ENCODE measurements at regions not wholly inside any gene's neighbourhood (a gene's known extent, or its start where the extent isn't known, plus 50 kb on each side); places are given as distances from the start of the nearest gene placed in this dataset.
A peak's percentile ranks its signal among the peaks of the same experiment; 100 is the strongest.

GRCh38 chr5:2220741-2221140, 338.0 kb upstream of the IRX4 start:
- DNase-seq, result no peak

- no peak for DNase-seq
Observed at GRCh38 chr5:2219149-2219776, 336.5 kb upstream of the IRX4 start.

DNA sequence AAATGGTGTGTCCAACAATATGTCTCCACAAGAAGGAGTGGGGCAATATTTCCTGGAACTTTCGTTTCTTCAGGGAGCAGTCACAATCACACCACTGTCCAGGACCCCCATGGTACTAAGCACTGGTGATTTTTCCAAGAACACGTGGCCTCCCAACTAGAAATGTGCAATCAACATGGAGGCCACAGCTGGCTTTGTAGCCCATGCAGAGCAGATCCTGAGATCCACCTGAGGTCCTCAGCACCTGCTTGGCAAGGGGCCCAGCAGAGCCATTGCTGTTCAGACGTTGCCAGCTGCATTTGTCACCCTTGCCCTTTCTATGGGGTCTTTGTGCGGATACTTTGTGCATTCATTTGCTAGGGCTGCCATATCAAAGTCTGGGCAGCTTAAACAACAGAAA, 334.5 kb upstream of the IRX4 start:
- DNase-seq, result no peak

- no peak for DNase-seq
Observed at GRCh38 chr5:2214910-2215590, 332.3 kb upstream of the IRX4 start.

GRCh38 chr5:2213121-2213730, 330.5 kb upstream of the IRX4 start:
- no peak for DNase-seq

- no peak for DNase-seq
Observed at GRCh38 chr5:2212481-2212880, 329.8 kb upstream of the IRX4 start.

DNA sequence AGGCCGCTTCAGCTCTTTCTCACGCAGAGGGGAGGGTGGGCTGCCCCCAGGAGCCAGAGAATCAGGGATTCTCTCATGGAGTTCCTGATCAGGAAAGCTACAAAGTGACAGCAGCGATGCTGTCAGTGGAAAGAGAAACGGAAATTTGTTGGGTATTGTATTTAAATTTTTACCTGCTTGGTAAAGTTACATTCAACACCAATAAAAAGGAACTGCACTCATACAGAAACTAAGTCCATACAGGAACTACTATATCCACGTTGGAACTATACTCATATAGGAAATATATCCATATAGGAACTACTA, 325.5 kb upstream of the IRX4 start:
- no peak for DNase-seq

- DNase-seq, result no peak
Observed at GRCh38 chr5:2207416-2208238, 324.9 kb upstream of the IRX4 start.

DNA sequence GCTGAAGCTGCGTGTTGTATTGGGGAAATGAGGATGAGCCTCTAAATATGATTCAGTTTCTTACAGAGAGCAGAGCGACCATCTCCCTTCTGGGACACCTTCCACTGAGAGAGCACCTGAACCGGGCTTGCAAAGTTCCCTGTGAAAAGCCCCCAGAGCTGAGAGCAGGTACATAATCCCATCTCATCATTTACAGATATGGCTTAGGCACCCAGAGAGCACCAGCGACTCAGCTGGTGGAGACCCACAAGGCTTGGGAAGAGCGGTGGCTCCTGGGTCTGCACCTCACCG, 324.3 kb upstream of the IRX4 start:
- DNase-seq, result no peak

DNA sequence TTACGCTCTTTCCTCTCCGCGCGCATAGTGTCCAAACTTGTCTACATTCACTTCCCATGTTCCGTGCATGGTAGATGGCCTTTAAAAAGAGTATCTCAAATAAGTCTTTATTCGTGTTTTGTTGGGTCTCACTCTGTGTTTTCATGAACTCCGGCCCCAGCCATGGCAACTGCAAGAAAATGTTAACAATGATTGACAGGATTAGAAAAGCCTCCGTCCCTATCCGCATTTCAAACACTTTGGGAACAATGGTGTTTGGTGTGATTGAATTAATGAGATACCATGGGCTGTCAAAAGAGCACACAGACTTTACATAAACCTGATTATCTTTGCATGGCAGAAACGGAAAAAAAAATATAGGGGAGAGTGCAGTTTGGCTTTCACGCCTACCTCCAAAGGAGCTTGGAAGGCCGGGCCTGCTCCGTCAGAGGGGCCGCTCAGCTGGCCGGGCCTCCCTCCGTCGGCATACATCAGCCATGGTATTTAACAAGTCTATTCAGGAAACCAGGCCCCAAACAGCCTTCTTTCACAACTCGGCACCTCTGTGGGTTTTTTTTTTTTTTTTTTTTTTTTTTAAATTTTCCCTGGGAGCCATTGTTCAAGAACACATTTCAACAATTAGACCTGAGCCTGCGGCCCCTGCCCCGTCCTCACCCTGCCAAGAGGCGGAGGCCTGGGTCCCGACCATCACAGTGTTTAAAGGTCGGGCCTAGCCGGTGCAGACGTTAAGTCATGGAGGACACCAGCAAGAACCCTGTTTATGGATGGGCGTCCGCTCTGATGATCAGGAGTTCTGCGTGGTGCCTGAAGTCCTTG, 323.8 kb upstream of the IRX4 start:
- no peak for DNase-seq

DNA sequence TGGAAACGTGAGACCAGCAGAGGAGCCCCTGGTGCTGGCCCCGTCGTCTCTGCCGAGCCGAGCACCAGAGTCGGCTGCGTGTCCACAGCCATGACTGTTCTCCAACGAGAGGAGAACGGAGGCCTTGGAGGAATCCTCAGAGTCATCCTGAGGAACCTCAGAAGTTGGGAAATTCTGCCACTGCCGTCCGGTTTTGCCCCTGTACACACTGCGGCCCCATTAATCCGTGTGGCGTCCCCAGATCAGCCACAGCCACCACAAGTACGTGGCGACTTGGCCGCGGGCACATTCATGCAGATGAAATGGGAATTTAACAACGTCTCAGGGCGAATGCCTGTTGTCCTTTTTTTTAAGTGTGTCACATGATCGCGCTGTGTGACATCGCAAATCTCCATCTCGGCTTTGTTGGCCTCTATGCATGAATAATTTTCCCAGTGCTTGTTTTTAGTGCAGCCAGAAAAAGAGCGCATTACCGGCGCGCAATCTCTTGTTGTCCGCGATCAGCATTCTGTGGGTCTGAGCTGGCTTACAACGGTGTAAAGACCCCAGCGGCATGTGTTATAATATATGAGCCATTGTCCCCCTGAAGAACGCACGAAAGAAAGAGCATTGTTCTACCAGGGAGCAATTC, 323.0 kb upstream of the IRX4 start:
- no peak for DNase-seq

DNA sequence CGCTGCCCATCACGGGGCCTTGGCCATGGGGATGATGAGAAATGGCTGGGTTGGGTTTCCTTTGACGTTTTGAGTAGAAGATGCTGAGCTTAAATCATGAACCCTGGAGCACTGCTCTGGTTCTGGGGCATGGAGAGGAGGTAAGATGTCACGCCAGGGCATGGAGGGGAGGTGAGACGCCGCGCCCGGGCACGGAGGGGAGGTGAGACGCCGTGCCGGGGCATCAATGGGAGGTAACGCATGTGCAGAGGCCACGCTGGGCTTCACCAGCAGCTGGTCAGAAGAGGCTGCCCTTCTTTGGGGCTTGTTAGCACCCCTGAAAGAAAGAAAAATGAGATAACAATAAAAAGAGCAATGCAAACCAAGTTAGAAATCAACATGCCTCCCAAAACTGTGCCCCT, 322.5 kb upstream of the IRX4 start:
- DNase-seq, result no peak

DNA sequence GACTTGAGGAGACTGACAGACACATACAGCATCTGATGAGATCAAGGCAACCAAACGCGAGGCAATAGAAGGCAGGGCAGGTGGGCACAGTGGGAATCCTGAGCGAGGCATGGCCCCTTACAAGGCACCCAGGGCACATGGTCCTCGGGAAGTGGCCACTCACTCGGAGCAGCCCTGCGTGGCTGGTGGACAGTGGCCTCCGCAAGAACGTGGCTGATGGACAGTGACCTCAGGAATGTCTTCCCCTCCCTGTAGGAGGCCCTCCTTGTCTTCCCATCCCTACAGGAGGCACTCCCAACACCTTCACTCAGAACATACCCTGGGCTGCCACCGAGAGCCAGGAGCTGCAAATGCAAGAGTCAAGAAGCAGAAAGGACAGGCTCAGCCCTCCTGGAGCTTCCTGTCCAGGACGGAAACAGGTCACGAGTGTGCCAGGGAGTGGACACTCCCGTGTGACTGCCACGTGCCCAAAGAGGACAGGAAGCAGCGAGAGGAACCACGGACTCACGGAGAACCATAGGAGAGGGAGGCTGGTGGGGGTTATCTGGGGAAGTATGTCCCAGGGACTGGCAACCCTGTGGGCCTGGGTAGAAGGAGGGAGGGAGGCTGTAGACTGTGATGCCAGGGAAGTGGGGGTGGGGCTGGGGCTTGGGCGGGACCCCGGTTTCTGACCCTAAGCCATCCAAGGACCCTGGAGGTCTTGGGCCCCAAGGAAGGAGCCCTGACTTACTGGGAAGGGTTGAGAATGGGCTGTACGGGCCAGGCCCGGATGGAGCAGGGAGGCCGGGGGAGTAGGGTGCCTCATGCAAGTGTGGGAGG, 321.9 kb upstream of the IRX4 start:
- DNase-seq, result no peak

DNA sequence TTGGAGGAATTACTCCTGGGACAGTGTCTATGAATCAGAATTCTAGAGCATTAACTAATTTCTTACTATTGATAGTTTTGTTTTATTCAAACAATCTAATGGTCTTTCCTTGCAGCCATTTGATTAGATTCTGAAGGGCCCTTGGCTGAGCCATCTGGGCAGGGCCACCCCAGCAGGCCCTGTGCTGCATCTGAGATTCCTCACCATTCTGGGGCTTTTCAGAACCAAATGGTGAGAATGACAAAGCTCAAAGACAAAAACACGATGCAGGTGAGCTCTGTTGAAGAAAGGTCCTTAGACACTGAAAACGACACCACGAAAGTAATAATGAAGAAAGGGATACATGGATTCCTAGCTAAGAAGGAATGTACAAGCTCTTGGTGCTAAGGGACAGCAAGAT, 321.0 kb upstream of the IRX4 start:
- DNase-seq, result no peak

DNA sequence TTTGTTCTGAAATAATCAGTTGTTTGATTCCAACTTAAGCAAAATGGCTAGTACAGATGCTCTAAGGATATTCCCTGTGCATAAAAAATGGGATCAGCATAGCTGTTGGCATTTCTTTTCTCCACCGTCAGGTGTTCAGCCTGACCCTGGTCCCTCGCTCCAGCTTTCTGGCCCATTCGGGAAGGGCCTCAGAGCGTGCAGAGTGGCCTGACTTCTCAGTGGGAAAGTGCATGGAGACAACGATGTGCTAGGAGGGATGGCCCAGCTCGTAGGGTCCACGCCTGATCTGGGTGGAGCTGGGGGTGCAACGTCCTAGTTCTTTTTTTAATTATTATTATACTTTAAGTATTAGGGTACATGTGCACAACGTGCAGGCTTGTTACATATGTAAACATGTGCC, 319.1 kb upstream of the IRX4 start:
- no peak for DNase-seq

DNA sequence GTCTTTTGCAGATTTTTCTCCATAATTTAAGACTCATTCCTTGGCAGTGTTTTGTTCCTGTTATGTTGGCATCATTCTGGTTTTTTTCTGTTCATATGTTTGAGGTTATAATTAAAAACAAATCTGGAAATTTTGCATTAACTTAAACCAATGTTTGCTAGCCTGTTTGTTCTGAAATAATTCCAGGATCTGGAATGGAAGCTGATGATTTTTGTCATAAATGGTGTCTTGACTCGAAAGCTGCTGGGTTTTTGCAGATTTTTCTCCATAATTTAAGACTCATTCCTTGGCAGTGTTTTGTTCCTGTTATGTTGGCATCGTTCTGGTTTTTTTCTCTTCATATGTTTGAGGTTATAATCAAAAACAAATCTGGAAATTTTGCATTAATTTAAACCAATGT, 318.7 kb upstream of the IRX4 start:
- no peak for DNase-seq

- DNase-seq, result no peak
Observed at GRCh38 chr5:2201011-2201410, 318.3 kb upstream of the IRX4 start.

DNA sequence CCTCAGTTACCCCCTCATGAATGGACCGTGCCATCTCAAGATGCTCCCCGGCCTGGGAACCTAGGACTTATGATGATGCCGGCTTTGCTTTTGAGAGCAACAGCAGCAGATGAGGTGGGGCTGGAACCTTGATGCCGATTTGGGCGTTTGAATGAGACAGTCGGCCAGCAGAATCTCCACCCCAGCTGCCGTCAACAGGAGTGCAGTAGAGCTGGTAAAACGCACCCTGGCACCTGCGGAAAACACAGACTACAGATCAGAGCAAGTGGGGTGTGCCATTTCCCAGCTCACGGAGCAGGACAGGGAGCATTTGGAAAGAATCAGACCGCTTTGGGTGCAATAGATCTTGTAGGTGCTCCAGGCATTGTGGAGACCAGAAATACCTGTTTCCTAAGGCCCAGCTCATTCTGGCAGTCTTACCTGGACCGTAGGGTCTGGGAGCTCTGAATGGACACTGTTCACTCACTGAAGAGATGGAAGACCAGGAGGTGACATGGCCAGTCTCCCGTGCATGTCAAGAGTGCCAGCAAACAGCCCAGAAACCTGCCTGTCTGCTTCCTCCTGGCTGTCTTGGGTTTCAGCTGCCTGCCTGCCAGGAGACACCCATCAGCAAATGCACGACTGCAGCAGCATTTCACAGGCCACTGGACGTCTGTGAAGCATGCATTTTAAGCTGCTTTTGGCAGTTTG, 317.7 kb upstream of the IRX4 start:
- DNase-seq, result peak; percentile 22

DNA sequence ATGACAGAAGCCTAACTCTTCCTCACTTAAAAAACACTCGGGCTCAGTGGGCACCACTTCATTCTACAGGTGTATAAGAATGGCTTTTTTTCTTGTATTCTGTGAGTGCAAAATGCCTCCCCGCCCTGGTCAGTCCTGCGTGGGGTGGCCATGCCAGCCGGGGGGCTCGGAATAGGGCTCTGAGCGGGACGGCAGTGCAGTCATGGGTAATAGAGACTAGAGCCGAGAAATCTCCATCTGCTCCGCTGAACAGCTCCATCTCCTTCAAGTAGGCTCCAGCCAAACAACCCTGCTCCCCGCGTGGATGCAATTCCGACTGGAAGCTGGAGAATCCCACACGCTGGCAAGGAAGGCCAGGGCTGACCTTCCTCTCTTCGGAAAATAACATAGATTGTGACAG, 317.0 kb upstream of the IRX4 start:
- no peak for DNase-seq

DNA sequence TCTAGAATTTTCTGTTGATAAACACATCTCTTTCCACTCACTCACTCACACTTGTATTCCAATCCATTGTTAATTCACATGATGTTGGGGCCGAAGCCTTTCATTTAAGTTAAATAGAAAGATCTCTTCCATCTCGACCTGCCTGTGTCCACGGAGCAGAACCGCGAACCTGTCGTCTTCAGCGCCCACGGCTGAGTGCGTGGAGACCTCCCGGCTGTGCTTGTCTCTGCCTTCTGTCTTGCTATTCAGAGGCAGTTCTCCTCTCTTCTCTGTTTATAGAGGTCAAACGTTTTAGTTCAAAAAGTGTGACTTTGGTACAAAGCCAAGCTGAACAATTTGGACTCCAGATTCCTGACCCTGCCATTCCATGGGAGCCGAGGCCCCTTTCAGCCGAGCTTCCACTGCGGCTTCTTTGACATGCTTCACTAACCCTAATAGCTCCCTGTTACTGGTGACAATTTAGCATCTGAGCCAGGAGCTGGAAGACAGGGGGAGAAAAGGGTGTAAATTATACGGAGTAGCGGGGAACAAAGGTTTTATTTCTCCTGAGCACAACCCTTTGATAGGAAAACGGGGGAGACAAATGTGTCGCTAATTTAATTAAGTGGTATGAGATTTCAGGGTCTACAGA, 314.4 kb upstream of the IRX4 start:
- peak; percentile 18 for DNase-seq

- DNase-seq, result no peak
Observed at GRCh38 chr5:2196416-2196815, 313.7 kb upstream of the IRX4 start.

Data from DMS79 (cell line).